SK-N-SH treated with all-trans-retinoic acid at 6 μM for 48 hours (cell line): ENCODE measurements at regions not wholly inside any gene's neighbourhood (a gene's known extent, or its start where the extent isn't known, plus 50 kb on each side); places are given as distances from the start of the nearest gene placed in this dataset.

ENCODE experiments used
- ATAC-seq: fragments of 200-7000 bp; cut with Tn5 transposase; 3 replicates; pipeline ENCODE4 v1.9.1; 2020; ENCODE audit warnings: mild to moderate bottlenecking, moderate library complexity
- BACH2 ChIP-seq: fragments of 250-450 bp; sonication (Bioruptor Pico); IDR thresholded peaks from 2 replicates; pipeline ENCODE4 v1.9.0; 2021; ENCODE audit warnings: mild to moderate bottlenecking, borderline replicate concordance
- CSDC2 ChIP-seq: fragments of 250-450 bp; sonication (Bioruptor Pico); IDR thresholded peaks from 2 replicates; pipeline ENCODE4 v1.5.0; 2020; ENCODE audit warnings: mild to moderate bottlenecking, moderate library complexity
- CSRNP3 ChIP-seq: fragments of 250-450 bp; sonication (Bioruptor Pico); IDR thresholded peaks from 2 replicates; pipeline ENCODE4 v1.5.1; 2021; ENCODE audit warnings: mild to moderate bottlenecking, moderate library complexity
- ESRRG ChIP-seq: fragments of 250-450 bp; sonication (Bioruptor Pico); IDR thresholded peaks from 2 replicates; pipeline ENCODE4 v1.6.1; 2021; ENCODE audit warnings: mild to moderate bottlenecking
- ISL1 ChIP-seq: fragments of 250-450 bp; sonication (Bioruptor Pico); IDR thresholded peaks from 2 replicates; pipeline ENCODE4 v2.1.2; 2022; ENCODE audit warnings: mild to moderate bottlenecking, moderate library complexity
- OSR1 ChIP-seq: fragments of 250-450 bp; sonication (Bioruptor Pico); IDR thresholded peaks from 2 replicates; pipeline ENCODE4 v1.8.0; 2022; ENCODE audit warnings: moderate library complexity, mild to moderate bottlenecking, inconsistent platforms
- PATZ1 ChIP-seq: fragments of 250-450 bp; sonication (Bioruptor Pico); IDR thresholded peaks from 2 replicates; pipeline ENCODE4 v1.8.0; 2020; ENCODE audit warnings: mild to moderate bottlenecking, moderate library complexity, borderline replicate concordance
- PPARA ChIP-seq: fragments of 250-450 bp; sonication (Bioruptor Pico); IDR thresholded peaks from 2 replicates; pipeline ENCODE4 v1.5.0; 2020; ENCODE audit warnings: mild to moderate bottlenecking, borderline replicate concordance
- SNAI2 ChIP-seq: fragments of 250-450 bp; sonication (Bioruptor Pico); IDR thresholded peaks from 2 replicates; pipeline ENCODE4 v1.5.0; 2020; ENCODE audit warnings: mild to moderate bottlenecking, moderate library complexity
- TCF4 ChIP-seq: fragments of 250-450 bp; sonication (Bioruptor Pico); IDR thresholded peaks from 2 replicates; pipeline ENCODE4 v1.8.0; 2021; ENCODE audit warnings: mild to moderate bottlenecking, moderate library complexity, borderline replicate concordance
- TOX ChIP-seq: fragments of 250-450 bp; sonication (Bioruptor Pico); IDR thresholded peaks from 2 replicates; pipeline ENCODE4 v1.8.0; 2021; ENCODE audit warnings: mild to moderate bottlenecking, moderate library complexity, borderline replicate concordance
- ZFP3 ChIP-seq: fragments of 250-450 bp; sonication (Bioruptor Pico); IDR thresholded peaks from 2 replicates; pipeline ENCODE4 v1.5.0; 2020; ENCODE audit warnings: mild to moderate bottlenecking, moderate library complexity
- ZFP30 ChIP-seq: fragments of 450-650 bp; formaldehyde crosslinking; IDR thresholded peaks from 2 replicates; pipeline ENCODE4 v1.5.0; 2022; ENCODE audit warnings: mild to moderate bottlenecking, moderate library complexity
- ZNF565 ChIP-seq: fragments of 450-650 bp; formaldehyde crosslinking; conservative IDR thresholded peaks from 2 replicates; pipeline ENCODE4 v1.5.0; 2020; ENCODE audit warnings: low read depth, mild to moderate bottlenecking, moderate library complexity
- ZNF8 ChIP-seq: fragments of 450-650 bp; formaldehyde crosslinking; IDR thresholded peaks from 2 replicates; pipeline ENCODE4 v1.5.0; 2020; ENCODE audit warnings: mild to moderate bottlenecking, moderate library complexity
- TF ChIP-seq, protein P1 (sequence below): fragments of 250-450 bp; sonication (Bioruptor Pico); IDR thresholded peaks from 2 replicates; pipeline ENCODE4 v1.8.0; 2021; ENCODE audit warnings: low read depth, mild to moderate bottlenecking, moderate library complexity, borderline replicate concordance
- TF ChIP-seq, protein P2 (sequence below): fragments of 250-450 bp; sonication (Bioruptor Pico); IDR thresholded peaks from 2 replicates; pipeline ENCODE4 v1.5.1; 2020; ENCODE audit warnings: low read depth, mild to moderate bottlenecking, moderate library complexity

DNA sequence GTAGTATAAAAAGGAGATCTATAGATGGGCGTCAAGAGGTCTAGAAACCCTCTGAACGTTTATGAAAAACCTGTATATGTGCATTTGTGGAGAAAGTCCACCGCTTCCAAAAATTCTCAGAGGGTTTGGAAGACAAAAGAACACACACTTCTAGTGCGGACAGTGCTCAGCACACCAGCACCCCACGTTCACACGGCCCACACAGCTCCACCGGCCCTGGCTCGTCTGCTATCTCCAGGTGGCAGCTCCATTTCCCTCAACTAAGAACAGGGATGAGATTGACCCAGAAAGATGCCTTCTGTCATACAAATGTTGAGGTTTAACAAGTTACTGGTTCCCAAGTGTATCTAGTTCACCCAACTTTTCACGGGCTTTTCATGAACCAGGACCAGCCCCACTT is 255.1 kb downstream of the NR2F1-AS1 start:
- TF ChIP-seq, protein P1, sequence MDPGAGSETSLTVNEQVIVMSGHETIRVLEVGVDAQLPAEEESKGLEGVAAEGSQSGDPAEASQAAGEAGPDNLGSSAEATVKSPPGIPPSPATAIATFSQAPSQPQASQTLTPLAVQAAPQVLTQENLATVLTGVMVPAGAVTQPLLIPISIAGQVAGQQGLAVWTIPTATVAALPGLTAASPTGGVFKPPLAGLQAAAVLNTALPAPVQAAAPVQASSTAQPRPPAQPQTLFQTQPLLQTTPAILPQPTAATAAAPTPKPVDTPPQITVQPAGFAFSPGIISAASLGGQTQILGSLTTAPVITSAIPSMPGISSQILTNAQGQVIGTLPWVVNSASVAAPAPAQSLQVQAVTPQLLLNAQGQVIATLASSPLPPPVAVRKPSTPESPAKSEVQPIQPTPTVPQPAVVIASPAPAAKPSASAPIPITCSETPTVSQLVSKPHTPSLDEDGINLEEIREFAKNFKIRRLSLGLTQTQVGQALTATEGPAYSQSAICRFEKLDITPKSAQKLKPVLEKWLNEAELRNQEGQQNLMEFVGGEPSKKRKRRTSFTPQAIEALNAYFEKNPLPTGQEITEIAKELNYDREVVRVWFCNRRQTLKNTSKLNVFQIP: no peak
- TF ChIP-seq TCF4 (no peak), ISL1 (no peak), OSR1 (CRISPR knock-in tag) (no peak), ZNF565 (no peak), PPARA (CRISPR knock-in tag) (no peak), PATZ1 (CRISPR knock-in tag) (no peak), CSRNP3 (CRISPR knock-in tag) (no peak), ESRRG (CRISPR knock-in tag) (no peak), SNAI2 (CRISPR knock-in tag) (no peak), CSDC2 (CRISPR knock-in tag) (no peak), ZFP3 (CRISPR knock-in tag) (no peak)
- TF ChIP-seq, protein P2, sequence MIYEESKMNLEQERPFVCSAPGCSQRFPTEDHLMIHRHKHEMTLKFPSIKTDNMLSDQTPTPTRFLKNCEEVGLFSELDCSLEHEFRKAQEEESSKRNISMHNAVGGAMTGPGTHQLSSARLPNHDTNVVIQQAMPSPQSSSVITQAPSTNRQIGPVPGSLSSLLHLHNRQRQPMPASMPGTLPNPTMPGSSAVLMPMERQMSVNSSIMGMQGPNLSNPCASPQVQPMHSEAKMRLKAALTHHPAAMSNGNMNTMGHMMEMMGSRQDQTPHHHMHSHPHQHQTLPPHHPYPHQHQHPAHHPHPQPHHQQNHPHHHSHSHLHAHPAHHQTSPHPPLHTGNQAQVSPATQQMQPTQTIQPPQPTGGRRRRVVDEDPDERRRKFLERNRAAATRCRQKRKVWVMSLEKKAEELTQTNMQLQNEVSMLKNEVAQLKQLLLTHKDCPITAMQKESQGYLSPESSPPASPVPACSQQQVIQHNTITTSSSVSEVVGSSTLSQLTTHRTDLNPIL: no peak
- ATAC-seq: no peak

- TF ChIP-seq PPARA (CRISPR knock-in tag): no peak
- TF ChIP-seq, protein P1: no peak
- TF ChIP-seq ZFP30: no peak
- TF ChIP-seq ZNF8 (CRISPR knock-in tag): no peak
- no peak for TF ChIP-seq ESRRG (CRISPR knock-in tag)
- TF ChIP-seq CSRNP3 (CRISPR knock-in tag): no peak
- ATAC-seq: no peak
Measured at GRCh38 chr5:93322974-93323860, 257.8 kb downstream of the NR2F1-AS1 start.

- ATAC-seq: no peak
Measured at GRCh38 chr5:93320920-93321445, 260.0 kb downstream of the NR2F1-AS1 start.

More at GRCh38 chr5:93320920-93321445, 260.0 kb downstream of the NR2F1-AS1 start:
- TF ChIP-seq BACH2 (CRISPR knock-in tag) (no peak), CSRNP3 (CRISPR knock-in tag) (no peak), ZFP30 (no peak), ZFP3 (CRISPR knock-in tag) (no peak), CSDC2 (CRISPR knock-in tag) (no peak), OSR1 (CRISPR knock-in tag) (no peak), TOX (CRISPR knock-in tag) (no peak), PATZ1 (CRISPR knock-in tag) (no peak)
- TF ChIP-seq, protein P1: no peak
- TF ChIP-seq, protein P2: no peak
